ENCODE measurements at regions not wholly inside any gene's neighbourhood (a gene's known extent, or its start where the extent isn't known, plus 50 kb on each side); places are given as distances from the start of the nearest gene placed in this dataset.

DNA sequence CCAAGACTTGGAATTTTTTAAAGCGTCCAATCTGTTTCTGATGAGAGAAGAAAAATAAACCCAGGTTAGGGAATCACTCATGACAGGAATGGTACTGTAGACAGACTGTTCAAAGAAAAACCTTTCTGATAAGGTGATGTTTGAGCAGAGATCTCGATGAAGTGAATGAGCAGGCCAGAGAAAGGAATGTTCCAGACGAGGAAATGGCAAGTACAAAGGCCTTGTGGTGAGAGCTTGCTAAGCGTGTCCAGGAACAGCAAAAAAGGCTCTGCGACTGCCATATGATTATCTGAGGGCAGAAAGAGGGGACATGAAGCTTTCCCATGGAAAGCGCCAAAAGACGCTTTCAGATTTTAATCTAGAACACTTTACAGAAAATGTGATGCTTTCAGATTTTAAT is 458.4 kb upstream of the SOX5 start:
- no peak for DNase-seq

DNA sequence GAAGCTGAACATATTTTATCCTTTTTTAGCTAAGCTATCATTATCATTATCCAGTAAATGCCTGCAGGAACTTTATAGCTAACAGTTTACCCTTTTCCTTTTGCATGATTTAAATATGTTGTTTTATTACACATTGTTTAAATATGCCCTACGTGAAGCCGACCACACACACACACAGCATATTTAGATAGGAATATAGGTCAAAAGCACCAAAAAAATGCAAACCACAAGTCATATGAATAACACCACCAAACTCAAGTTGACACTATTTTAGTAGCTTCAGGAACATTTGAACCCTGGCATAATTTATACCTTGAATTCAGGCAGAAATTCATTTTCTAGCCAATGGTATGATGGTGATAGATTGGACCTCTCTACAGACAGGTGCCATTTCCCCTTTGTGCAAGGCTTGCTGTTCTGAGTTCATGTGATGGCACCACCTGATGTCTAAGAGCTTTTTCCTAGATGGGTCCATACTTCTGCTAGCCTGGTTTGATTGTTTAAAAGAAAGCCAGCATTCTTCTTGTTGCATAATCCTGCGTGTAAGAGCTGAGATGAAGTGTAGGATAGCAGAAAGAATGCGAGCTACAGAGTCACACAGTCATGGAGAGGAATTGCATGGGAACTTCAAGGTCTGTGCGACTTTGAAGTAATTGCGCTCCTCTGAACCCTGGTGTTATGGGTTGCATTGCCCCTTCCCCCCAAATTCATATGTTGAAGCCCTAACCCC is 454.8 kb upstream of the SOX5 start:
- DNase-seq, result no peak

DNA sequence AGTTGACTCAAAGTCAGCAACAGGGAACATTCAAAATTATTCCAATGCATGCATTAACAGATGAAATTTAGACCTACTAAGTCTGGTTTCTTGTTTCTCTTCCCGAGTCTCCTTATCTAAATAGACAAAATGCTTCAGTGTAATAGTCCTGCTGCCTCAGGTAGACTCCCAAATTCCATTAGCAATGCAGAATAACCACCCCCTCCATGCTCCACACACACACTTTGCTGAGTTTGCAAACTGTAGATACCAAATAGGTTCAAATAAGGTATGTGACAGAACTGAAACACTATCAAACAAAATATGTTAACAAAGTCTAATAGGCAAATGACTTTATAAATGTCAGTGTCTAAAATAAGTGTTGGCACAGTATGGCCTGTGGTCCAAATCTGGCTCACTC is 451.1 kb upstream of the SOX5 start:
- DNase-seq, result no peak

DNA sequence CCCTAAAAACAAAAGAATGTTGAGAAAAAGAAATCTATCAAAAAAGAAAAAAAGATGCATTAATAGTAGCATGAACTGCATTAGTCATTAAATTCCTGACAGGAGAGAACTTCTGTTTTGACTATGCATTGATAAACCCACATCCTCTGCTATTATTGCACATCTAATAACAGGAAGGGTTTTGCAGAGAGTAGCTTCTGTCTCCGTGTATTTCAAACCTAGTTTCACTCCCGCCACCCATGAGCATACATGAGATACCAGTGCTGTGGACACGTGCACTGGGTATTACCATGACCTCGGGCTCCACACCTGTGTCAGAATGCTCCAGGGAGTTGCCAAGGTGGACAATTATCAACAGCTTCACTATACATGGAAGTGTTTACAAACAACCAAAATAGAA is 449.1 kb upstream of the SOX5 start:
- no peak for DNase-seq

DNA sequence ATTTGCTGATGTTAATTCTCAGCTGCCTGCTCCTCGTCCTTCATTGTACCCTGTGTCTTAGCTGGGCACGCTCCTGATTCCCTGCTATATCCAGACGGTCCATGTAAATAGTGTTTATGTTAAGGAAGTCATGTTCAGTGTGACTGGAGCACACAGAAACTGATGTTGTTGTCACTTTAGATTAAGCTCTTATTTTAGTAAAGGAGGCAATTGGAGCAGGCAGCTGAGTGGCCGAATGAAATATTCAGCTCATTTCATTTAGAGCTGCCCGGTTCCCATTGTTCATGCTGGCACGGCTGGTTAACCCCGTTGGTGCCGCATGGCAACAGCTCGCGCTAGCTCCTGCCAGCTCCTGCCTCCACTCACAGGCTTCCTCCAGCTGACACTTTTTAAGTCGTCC is 446.8 kb upstream of the SOX5 start:
- no peak for DNase-seq

DNA sequence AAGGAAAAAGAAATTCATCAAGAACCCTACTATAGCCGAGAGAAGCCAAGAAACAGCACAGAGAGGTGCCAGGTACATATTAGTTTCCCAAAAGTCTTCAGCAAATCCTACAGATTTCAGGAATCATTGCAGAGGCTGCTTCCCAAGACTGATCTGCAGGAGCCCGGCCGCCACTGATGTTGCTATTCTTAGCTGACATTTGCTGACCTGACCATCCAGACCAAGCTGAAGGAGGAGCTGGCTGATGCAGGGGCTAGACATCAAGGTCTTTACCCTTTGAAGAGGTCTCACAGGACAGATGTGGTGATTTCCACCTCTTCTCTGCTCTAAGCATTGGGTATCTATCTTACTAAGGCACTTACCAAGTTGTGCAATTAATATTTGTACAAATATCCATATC is 444.8 kb upstream of the SOX5 start:
- DNase-seq, result no peak

DNA sequence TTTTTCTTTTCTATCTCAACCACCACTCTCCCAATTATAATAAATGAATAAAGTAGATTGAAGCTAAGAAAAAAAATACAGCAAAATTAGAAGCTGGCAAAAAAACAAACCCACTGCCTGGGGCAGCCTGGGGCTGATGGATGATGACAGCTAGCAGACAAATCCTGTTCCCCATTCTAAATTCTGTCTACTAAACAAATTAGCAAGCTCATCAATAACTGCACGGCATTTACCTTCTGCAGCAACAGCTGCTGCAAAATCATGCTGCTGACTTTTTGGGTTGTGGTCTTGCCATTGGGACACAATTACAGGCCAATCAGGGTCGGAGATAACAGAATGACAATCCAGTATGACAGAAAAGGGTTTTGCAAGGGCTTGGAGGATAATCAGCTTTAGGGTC is 443.6 kb upstream of the SOX5 start:
- no peak for DNase-seq

DNA sequence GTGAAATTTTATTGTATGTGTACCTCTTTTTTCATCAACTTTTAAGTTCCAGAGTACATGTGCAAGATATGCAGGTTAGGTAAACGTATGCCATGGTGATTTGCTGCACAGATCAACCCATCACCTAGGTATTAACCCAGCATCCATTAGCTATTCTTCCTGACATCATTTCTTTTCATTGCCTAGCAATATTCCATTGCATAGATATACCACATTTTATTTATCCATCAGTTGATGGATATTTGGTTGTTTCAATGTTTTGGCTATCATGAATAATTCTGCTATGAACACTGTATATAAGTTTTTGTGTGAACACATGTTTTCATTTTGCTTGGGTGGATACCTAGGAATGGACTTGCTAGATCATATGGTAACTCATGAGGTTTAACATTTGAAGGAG is 439.9 kb upstream of the SOX5 start:
- DNase-seq, result no peak

DNA sequence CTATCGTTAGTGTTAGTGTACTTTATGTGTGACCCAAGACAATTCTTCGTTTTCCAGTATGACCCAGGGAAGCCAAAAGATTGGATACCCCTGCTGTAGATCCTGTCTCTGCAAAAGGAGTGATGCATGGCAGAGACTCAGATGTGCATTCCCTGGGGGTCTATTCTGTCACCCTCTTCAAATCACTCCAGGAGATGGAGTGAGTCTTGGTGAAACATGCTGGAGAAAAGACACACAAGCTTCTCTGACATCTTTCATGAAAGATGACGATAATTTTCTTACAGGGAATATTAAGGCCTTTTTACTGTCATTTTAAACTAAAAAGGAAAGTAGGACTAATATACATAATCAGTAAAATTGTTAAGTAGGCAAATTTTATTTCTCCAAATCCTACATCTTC is 437.9 kb upstream of the SOX5 start:
- no peak for DNase-seq

DNA sequence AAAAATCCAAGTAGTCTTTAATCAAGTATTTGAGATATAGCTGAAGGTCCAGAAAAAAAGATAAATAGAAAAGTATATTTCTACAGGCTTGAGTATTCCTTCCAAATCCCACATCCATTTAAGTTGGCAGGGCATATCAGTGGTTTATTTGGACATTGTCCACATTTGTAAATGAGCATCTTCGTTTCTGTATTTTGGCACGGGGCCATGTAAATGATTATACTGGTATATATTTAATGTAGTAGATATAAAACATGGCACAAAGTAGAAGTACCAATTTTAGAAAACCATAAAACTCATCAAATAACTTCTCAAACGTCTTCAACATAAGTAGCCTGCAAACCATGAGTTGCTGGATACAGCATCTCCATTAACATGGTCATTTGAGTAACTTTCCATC is 437.4 kb upstream of the SOX5 start:
- no peak for DNase-seq

DNA sequence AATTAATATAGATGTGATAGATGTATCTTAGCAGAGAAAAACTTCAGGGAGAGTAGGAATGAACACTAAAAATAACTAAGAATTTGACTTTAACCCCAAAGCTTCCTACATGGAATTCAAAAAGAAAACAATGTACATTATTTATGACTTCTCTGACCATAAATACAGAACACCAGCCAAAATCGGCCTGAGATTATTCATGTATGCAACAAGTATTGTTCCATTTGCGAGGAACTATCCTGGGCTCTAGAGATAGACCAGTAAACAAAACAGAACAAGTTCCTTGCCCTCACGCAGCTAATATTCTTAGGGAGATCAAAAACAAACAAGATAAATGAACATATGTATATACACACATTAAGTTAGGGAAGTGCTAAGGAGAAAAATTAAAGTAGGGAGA is 432.3 kb upstream of the SOX5 start:
- DNase-seq, result no peak

DNA sequence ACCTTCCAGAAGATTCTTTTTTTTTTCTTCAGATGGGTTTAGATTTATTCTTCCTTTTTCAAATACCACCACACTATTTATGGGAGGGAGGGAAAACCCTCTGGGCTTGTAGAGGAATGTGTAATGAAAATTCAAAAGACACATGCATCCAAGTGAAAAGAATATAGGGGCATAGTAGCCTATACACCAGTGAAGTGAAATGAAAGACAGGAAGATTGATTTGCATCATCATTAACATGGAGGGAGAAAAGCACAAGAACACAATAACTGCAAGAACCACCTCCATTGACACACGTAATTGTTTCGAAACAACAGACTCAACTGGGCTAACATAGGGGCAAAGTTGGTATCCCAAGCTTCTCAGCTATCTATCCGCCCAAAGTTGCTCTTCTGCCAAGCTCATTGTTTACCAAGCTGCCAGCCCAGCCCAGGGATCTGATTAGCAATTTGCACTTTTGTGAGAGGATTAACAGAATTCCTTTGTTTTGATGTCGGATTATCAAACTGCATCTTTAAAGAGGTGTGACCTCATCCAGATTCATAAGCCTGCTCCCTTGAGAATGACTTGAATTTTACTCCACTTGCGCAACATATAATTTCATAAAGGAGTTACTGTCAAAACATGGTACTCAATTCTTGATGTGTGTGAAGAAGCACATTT is 430.5 kb upstream of the SOX5 start:
- no peak for DNase-seq

DNA sequence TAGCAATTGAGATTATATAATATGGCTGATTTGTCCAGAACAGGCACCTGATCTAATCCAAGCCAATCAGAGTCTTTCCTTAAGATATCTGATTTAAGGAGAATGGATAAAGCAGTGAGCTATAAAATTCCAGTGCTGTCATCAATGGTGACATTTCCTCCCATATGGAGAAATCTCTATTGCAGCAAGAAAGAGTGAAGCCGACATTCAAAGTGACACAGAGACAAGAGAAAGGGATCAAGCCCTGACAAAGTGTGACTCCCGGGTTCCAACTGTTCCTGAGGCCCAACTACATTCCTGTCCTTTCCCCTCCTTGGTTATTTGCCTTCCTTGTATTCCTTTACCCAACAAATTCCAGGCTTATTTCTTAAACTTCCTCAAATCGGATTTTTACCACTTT is 430.0 kb upstream of the SOX5 start:
- no peak for DNase-seq

DNA sequence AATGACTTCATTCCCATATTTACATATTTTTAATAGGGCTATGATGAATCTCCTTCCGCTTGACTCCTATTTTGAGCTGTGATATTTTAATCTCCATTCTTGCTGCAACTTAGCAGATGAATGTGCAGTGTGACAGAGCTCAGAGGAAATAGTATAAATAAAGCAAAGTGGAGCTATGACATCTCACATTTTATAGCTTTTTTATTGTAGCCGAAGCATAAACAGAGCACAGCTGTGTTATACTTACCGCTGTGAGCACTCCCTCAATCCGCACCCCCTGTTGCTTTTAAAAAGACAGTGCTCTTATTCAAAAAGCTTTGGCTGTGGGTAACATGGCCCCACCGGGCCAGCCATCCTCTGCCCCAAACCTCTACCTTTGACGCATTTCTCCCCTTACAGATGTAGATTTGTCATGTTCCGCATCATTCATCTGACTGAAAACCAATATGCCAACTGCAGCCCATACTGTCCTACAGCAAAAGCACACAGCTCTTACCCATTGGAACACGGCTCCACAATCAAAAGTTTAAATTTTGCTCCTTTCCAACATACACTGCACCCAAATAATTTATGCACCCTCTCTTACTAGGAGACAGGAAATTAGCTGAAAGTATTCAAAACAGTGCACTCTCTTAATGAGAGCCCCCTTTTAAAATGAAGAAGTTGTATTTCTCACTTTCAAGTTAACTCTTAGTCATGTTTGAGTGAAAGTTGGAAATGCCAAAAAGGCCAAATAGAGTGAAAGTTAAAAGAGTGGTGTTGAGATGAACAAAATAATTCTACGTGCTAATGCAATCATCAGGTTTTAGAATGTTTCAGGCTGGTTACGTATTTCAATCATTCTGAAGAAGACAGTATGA is 429.3 kb upstream of the SOX5 start:
- no peak for DNase-seq

DNA sequence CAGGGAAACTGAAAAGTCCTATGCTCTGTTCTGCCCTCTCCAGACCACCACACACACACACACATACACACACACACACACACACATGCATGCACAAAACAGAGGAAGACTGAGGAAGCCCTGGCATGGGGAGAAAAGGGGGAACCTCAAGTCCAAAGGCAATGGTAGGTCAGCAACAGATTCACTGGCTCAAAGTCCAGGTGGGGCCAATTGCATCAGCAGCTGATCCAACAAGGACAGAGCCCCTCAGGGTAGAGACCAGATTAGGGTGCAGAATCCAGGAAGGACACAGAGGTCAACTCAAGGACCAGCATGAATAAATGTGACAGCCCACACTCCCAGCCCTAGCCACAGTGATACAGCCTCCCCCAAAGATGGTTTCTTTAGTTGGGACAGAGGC is 425.0 kb upstream of the SOX5 start:
- DNase-seq, result no peak

DNA sequence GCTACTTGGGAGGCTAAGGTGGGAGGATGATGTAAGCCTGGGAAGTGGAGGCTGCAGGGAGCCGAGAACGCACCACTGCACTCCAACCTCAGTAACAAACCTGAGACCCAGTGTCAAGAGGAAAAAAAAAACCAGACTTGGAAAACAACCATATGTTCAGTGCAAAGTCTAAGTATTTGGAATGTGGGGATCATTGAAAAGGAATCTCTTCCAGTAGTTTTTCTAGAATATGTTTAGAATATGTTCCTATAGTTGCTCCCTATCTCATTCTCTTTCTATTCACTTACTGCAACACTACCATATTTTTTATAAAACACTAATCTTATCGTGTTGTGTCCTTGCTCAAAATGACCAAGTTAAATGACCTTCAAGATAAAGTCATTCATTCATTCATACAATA is 423.5 kb upstream of the SOX5 start:
- DNase-seq, result no peak

DNA sequence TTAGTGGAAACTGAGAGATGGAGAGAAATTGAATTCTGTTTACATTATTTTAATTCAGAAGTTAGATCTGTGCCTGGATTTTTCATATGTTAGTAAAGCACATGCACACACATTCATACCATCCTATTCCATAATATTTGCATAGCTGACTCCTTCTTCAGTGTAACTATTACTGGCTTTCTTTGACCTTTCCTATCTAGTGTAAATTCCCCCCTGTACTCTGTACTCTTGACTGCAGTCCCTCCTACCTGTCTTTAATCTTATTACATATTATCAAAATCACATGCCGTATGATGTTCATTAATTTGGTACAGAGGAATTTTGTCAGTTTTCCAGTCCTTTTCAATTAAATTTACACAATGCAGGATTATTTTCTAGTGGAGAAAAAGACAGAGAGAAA is 417.0 kb upstream of the SOX5 start:
- DNase-seq, result no peak

DNA sequence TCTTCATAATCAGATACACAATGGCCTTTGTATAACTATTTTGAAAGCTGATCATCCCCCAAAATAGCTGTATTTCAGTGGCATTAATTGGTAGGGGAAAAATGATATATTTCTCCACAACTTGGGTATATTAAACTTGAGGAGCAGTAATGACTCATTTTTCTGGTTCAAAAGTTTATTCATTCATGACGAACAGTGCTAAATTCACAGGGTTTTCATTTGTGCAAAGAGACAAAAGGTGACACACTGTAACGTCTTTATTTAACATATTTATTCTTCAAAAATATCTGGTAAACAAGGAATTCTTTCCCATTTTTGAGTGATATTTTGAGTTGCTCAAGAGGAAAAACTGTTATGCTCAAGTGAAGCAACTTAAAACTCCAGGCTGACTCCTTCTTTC is 415.5 kb upstream of the SOX5 start:
- DNase-seq, result no peak

DNA sequence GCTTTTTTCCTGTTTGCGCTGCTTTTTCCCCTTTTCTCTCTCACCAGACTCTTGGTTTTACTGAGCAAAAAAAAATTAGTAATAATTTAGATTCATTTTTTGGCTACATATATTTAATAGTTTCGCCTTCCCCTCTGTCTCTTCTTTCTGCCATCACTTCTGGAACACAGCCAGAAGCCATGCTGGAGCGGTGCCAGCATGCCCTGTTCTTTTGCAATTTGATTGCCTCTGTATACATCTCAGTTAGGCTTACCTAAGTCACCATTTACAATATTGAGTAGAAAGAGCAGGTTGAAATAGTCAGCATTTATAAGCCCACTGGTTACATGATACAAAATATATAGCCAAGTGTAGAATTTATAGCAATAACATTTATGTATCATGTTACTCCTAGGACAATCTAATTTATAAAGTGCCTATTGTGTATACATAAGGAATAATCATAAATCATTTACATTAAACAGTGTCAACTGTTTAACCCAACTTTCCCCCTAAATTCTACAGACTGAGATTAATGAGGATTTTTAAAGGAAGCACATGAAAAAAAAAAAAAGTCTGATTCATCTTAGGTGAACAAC is 413.8 kb upstream of the SOX5 start:
- DNase-seq, result no peak

DNA sequence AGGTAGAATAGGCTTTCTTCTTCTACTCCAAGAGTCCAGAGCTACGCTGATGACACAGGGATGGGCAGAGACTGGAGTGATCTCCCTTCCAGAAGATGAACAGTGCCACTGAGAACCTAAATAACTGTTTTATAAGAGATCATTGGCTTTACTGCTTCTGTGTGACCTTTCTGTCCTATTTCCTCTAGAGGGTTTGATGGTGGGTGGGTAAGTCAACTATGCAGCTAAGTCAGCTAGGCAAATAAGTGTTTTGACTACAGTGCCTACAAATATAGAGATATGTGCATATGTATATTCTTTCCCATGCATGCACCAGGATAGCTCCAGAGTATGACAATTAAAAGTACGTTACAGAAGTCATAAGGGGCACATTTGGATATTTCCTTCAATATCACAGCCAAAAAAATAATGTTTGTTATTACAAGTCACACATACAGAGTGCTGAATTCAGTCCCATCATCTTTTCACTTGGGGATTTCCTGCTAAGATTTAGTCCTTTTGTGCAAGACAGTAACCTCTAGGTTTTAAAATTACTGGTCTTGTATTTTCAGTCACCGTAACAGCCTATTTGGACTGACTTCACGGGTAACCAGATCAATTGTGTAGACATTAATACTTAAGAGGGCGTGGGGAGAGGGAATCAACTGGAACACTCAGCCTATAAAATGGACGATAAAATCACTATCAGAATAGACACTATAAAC is 412.6 kb upstream of the SOX5 start:
- DNase-seq, result no peak

DNA sequence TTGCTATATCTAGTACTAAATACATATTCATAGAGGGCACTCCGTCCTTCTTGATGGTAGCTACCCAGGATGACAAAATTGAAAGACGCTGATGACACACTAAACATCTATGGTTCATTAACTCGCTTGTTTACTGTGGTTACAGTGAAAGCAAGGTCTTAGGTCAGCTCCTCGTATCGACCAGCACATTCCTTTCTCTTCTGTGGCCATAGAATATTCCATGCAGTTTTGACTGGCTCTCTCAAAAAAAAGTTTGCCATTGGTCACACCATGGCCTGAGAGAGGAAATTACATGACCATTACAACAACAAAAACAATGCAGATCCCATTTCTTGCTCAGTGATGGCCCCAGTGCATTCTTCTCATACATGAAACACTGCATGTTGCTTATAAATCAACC is 411.4 kb upstream of the SOX5 start:
- DNase-seq, result no peak

DNA sequence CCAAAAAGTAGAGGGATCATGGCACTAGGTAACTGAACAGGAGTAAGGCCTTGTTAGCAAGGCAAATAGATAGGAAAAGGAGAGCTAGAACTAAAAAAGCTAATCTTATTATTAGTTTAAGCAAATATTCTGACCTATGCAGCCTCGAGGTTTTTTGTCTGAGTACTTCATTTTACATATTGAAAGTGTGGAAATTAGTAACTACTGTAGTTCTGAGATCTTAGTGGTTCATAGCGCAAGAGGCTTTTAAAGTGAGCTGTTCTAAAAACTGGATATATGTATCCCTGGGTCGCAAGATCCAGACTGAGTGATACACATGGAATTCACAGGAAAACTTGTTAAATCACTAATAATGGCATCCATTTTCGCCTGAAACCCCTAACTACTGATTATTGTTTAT is 411.0 kb upstream of the SOX5 start:
- no peak for DNase-seq

DNA sequence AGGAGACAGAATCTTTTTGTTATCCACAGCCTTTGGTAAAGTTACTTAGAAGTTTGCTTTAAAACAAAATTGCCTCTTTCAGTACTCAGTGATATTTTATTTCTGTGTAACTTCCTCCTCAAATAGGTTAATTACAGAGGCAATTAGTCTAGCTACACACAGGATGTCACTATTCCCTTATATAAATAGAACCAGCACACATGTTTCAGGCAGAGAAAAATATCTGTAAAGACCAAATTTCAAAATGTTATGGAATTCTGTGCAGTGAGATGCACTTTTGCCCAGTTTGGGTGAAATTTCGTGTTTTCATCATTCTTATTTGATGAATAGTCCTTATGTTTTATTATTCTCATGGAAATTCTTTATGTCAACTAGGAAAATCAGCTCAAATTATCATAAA is 410.6 kb upstream of the SOX5 start:
- no peak for DNase-seq
